AG04450 (cell line): ENCODE measurements at regions not wholly inside any gene's neighbourhood (a gene's known extent, or its start where the extent isn't known, plus 50 kb on each side); places are given as distances from the start of the nearest gene placed in this dataset.

Experiments
- CTCF ChIA-PET: fragments of 300-600, 350-600 bp; formaldehyde crosslinking; extraction: SDS; loops from one replicate; lab custom pipeline; 2022; ENCODE audit warnings: antibody characterized with exemption, inconsistent platforms; lab: Charles Lee
- POLR2A ChIA-PET: fragments of 350-600 bp; formaldehyde crosslinking; extraction: SDS; loops from one replicate; lab custom pipeline; 2021; ENCODE audit warnings: antibody characterized with exemption, inconsistent platforms; lab: Yijun Ruan, JAX
- DNase-seq: peaks from one replicate; pipeline ENCODE4 v3.0.0-alpha.2; 2011; ENCODE audit warnings: low read depth, low spot score
- H3K27ac ChIP-seq: one replicate; pipeline ENCODE4 v1.5.1; 2012; ENCODE audit warnings: low read depth, low read length, control low read depth
- H3K27me3 ChIP-seq: one replicate; pipeline ENCODE4 v1.6.0; 2012; ENCODE audit warnings: low read length; ENCODE audit not compliant: control insufficient read depth, insufficient read depth
- H3K4me3 ChIP-seq: 2 replicates; pipeline ENCODE4 v1.5.1; 2011; ENCODE audit warnings: mild to moderate bottlenecking, low read depth, low read length, control low read depth
- H3K9me3 ChIP-seq: 2 replicates; pipeline ENCODE4 v1.5.1; 2012; ENCODE audit warnings: low read length; ENCODE audit not compliant: control insufficient read depth, insufficient read depth
- CTCF ChIP-seq: IDR thresholded peaks from 2 replicates; pipeline ENCODE4 v1.5.1; 2011; ENCODE audit warnings: low read depth, low read length, control low read depth, inconsistent platforms

- no peak overlapping the region for H3K4me3 ChIP-seq
- H3K9me3 ChIP-seq: peaks cover 3% of the 10 kb centered on the region
- ChIA-PET POLR2A (no interaction called here), CTCF (no interaction called here)
- DNase-seq: no peak
- TF ChIP-seq CTCF: no peak
- H3K27ac ChIP-seq: no peak overlapping the region
- H3K27me3 ChIP-seq: no peaks in the 10 kb centered on the region
Measured at GRCh38 chr2:150880986-150881385, 380.7 kb downstream of the RBM43 start.

GRCh38 chr2:150878356-150878755, 383.3 kb downstream of the RBM43 start:
- no peak for DNase-seq
- CTCF ChIA-PET: no interaction called here

GRCh38 chr2:150876251-150876950, 385.3 kb downstream of the RBM43 start:
- no peak overlapping the region for H3K27ac ChIP-seq
- DNase-seq: peak; percentile 57
- CTCF ChIA-PET: interaction anchor here (0.7 to 1.5 kb wide), 4 partner anchors 100 to 382 kb away, joined by 3 to 12 read pairs (median 4); no protein-coding TSS in a partner anchor
- peaks cover 3% of the 10 kb centered on the region for H3K9me3 ChIP-seq
- TF ChIP-seq CTCF: no peak
- no peaks in the 10 kb centered on the region for H3K27me3 ChIP-seq
- H3K4me3 ChIP-seq: no peak overlapping the region
- POLR2A ChIA-PET: interaction anchor here (0.5 to 1.8 kb wide), 3 partner anchors 157 to 380 kb away, joined by 4 to 12 read pairs (median 7); no protein-coding TSS in a partner anchor

More at GRCh38 chr2:150878356-150878755, 383.3 kb downstream of the RBM43 start:
- POLR2A ChIA-PET: no interaction called here
- TF ChIP-seq CTCF: no peak
- H3K9me3 ChIP-seq: peaks cover 3% of the 10 kb centered on the region
- no peaks in the 10 kb centered on the region for H3K27me3 ChIP-seq
- H3K27ac ChIP-seq: no peak overlapping the region
- H3K4me3 ChIP-seq: no peak overlapping the region

GRCh38 chr2:150873396-150873772, 385.9 kb upstream of the RND3 start:
- Histone ChIP-seq H3K9me3 (peaks cover 3% of the 10 kb centered on the region), H3K4me3 (no peak overlapping the region), H3K27ac (no peak overlapping the region), H3K27me3 (no peaks in the 10 kb centered on the region)
- no peak for DNase-seq
- ChIA-PET CTCF (interaction anchor here (1.7 kb wide), 1 partner anchor 366 kb away, joined by 7 read pairs; no protein-coding TSS in a partner anchor), POLR2A (interaction anchor here (0.8 to 1.0 kb wide), 2 partner anchors 159 to 365 kb away, joined by 3 to 4 read pairs; no protein-coding TSS in a partner anchor)
- TF ChIP-seq CTCF: no peak

GRCh38 chr2:150872756-150873395, 385.4 kb upstream of the RND3 start:
- ChIA-PET CTCF (interaction anchor here (1.7 kb wide), 1 partner anchor 366 kb away, joined by 7 read pairs; no protein-coding TSS in a partner anchor), POLR2A (interaction anchor here (0.8 to 1.0 kb wide), 2 partner anchors 160 to 366 kb away, joined by 3 to 4 read pairs; no protein-coding TSS in a partner anchor)
- Histone ChIP-seq H3K27me3 (no peaks in the 10 kb centered on the region), H3K9me3 (no peaks in the 10 kb centered on the region), H3K27ac (no peak overlapping the region), H3K4me3 (no peak overlapping the region)
- DNase-seq: peak; percentile 41
- no peak; the same call in 1 of the 2 replicates for TF ChIP-seq CTCF
